ENCODE measurements at regions not wholly inside any gene's neighbourhood (a gene's known extent, or its start where the extent isn't known, plus 50 kb on each side); places are given as distances from the start of the nearest gene placed in this dataset.
"Not testable (repeated sequence)": the region's sequence is repeated elsewhere in the genome, so short reads cannot be mapped to it uniquely, and the experiment has no call there.

DNA sequence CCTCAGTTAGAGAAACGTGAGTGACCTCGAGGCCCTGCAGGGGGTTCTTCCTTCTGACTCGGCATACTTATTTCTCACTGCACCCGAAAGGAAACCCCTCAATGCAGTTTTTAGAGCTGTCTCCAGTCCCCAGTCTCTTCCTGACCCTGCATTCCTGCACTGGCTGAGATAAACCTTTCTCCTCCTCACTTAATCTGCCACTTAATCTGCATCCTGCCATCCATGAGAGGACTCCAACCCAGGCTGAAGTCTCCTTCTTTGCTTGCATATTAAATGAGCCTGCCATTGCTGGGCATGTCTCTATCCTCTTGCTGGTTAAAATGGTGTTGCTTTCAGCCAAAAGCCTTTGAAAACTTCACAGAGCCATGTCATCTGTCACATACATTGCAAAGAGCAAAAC is 125.6 kb upstream of the GATA6 start:
- no peak for DNase-seq (ENCODE audit: low read depth)

DNA sequence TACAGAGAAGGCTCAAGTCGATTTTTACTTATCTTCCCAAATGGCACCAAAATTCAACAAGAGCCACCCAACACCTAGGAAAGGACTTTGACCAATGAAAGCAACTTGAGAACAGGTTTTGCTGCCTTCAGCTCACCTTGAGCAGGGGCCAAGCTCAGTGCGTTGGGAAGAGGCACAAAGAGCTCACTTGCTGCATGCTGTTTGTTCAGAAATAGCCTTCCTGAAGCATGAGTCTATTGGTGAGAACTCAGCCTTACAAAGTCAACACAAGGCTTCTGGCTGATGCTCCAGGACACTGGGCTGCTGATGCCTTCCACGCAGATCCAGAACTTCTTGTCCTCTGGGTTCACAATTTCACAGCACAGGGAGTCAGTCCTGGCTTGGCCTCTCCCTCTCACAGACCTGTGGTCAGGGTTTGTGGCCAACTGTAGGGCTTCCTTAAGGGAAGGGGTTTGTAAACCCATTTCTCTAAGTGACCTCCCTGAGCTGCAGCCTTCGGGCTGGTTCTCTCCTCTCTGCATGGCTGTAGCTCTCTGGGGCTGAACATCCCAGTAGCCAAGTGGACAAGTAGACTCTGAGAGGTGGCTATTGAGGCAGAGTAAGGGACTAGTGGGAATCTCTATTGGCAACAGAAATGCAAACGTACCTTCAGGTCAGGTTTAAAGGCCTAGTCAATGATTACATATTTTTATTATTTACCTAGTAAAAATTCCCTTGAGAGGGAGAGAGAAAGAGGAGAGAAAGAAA is 124.7 kb upstream of the GATA6 start:
- DNase-seq (ENCODE audit: low read depth) = no peak

DNA sequence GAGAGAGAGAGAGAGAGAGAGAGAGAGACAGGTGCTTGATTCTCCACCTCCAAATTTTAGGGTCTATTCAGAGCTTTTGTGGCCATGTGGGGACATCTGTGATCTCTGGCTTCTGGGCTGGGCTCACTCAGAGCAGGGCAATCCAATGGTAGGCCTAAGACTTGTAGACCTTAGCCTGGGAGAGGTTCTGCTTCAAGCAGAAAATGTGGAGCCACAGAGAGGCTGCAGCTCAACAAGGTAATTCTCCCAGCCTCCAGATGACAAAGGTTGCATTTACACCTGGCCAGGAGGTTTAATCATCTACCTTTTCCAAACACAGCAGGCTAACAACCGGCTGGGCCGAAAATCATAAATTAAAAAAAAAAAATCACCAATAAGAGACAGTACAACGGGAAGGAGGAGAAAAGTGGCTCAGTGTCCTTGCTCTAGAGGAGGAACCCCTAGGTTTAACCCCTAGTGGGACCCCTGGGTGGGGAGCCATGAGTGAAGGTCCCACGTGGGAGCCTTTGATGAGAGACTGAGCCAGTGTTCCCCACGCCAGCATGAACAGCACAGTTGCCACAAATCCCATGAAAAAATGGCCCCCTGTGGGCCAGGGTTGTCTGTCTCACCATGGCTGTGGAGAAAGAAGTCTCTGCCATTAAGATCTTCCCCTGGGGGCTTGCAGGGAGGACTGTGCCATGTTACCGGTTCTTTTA is 124.0 kb upstream of the GATA6 start:
- no peak for DNase-seq (ENCODE audit: low read depth)

DNA sequence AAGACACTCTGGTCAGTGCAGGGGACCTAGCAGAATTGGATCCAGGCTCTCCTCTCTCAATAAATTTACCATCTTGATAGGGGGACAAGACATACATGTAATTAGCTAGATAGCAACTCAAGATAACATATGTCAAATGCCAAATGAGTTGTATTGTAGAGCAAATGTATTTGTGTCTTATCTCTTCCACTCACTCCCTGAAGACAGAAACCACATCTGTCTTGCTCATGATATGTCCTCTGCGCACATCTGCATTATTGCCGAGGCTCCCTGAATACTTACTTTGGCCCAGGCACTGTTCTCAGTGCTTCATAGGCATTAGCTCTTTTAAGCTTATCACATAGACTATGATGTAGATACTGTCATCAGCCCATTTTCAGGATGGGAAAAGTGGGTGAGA is 122.9 kb upstream of the GATA6 start:
- no peak for DNase-seq (ENCODE audit: low read depth)

DNA sequence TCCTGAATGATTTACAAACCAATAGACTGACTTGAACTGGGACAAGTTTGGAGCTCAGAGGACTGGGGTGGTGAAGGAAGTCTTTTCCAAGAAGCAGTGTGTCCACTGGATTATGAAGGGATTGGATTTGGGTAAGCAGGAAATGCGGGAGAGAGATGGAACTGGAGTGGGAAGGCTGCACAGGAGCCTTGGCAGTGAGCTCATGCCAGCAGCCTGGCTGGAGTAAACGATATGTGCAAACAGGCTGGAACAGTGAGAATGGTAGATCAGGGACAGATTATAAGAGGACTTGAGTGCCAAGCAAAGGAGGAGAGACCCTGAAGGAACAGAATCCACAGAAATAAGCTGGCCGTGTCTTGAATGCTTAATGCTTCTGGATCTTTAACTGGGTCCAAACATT is 121.9 kb upstream of the GATA6 start:
- no peak for DNase-seq (ENCODE audit: low read depth)

DNA sequence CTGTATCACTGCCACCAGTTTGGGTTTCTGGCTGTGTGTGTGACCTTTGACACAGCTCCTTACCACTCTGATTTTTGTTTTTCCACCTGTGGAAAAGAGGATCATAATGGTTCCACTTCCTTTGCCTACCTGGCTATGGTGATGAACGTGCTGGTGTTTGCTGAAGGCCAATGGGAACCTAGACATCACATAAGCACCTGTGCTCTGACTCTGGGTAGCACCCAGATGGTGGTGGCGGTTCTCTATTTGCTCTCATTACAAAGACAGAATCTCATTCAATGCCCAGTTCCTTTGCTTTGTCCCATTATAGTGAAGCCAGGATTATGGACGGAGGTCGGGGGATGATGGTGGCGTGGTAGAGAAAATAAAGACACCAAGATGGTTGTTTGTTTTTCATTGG is 121.2 kb upstream of the GATA6 start:
- DNase-seq (ENCODE audit: low read depth) = no peak

DNA sequence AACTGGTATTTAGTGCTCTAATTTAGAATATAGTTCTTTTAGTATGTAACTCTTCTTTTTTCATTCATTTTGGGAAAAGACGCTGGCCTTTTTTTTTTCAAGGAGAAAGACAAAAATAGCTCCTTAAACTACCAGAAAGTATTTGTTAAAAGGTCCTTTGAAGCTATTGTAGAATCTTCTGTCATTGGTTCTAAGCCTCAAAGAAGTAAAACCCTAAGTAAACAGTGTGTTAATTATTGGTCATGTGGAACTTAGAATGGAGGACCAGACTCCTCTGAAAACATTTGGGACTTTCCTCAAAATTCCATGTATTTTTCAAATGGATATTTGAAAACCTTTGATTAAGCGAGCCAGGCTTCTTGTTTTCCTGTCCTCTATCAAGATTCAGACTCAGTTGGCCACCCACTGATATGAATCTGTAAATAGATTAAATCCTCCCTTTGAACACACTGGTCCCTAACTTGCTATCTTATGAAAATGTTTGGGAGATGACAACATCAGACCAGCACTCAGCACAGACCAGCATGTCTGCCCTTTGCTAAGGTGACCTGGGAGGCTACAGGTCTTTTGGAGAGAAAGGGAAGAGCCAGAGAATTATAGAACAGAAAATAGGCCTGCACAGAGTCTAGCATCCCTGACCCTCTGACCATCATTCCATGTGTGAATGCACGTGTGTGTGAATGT is 120.3 kb upstream of the GATA6 start:
- no peak for DNase-seq (ENCODE audit: low read depth)

DNA sequence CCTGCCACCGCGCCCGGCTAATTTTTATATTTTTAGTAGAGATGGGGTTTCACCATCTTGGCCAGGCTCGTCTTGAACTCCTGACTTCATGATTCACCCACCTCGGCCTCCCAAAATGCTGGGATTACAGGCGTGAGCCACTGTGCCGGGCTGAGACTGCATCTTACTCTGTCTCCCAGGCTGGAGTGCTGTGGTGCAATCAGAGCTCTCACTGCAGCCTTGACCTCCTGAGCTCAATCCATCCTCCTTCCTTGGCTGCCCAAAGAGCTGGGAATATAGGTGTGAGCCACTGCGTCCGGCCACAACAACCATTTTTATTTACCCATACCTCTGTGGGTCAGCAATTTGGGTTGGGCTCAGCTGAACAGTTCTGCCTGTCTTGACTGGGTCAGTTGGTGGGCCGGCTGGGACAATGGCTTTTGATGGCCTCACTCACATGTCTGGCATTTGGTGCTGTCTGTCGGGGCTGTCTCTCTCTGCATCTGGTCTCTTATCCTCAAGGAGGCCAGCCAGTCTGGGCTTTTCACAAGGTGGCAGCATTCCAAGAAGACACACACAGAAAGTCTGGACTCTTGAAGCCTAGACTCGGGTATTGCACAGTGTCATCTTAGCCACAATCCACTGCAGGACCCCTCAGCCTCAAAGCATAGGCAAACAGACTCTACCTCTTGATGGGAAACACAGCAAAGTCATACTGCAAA is 116.8 kb upstream of the GATA6 start:
- DNase-seq (ENCODE audit: low read depth) = no peak

DNA sequence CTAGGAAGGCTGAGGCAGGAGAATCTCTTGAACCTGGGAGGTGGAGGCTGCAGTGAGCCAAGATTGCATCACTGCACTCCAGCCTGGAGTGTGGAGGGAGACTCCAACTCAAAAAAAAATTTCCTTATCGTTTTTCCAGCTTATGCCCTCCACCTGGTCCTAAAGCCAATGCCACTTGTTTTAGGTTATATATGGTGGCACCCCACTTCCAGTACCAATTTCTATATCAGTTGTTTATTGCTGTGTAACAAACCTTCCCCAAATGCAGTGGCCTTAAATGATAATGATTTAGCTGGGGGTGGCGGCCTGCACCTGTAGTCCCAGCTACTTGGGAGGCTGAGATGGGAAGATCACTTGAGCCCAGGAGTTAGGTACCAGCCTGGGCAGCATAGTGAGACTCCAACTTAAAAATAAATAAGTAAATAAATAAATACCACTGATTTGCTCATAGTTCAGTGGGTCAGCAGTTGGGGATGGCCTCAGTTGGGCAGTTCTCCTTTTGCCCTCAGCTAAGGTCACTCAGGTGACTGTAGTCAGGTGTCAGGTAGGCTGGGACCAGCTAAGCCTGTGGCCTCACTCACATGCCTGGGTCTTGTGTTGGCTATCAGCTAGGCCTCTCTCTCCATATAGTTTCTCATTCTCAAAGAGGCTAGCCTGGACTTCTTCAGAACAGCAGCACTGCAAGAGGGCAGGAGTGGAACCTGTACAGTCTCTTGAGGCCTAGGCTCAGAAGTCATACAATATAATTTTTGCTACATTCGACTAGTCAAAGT is 113.7 kb upstream of the GATA6 start:
- no peak for DNase-seq (ENCODE audit: low read depth)

DNA sequence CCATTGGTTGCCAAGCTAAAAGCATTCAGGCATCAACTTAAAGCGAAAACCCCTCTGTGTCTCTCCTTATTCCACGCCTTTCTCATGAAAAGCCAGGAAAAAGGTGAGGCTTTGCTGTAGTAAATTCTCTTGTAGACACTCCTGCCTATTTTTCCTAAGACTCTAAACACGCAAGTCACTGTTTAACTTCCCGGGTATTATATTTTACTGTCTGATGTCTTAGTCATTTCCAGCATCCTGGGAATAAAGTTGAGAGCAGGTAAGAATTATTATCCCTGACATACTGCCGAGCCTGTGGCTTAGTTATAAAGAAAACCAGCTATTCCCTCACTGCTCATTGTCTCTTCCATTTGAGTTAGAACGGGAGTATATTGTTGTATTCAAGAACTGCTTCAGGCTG is 112.4 kb upstream of the GATA6 start:
- DNase-seq (ENCODE audit: low read depth) = no peak

DNA sequence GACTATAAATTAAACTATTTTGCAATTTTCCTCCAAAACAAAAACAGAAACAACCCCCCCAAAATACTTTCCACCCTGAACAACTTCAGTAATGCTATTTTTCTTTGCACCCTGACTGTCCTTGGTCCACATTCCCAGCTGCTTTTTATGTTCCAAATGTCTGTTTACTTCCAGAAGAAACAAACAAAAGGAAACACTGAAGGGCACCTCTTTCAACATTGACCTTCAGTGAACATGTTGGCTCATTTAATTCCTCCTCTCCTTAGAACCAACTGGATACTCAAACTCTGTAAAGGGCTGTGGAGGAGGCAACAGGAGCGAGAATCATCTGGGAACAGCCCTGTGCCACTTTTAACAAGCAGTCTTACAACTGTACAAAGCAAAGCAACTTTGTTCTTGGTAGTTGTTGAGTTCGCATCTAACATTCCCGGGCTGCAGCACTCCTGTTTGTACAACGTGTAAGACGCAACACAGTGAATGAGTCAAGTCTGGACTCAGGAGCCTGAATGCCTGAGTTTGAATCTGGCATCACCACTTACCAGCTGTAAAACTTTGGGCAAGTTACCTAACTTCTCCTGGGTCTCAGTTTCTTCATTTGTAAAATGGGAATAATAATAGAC is 111.4 kb upstream of the GATA6 start:
- no peak for DNase-seq (ENCODE audit: low read depth)

DNA sequence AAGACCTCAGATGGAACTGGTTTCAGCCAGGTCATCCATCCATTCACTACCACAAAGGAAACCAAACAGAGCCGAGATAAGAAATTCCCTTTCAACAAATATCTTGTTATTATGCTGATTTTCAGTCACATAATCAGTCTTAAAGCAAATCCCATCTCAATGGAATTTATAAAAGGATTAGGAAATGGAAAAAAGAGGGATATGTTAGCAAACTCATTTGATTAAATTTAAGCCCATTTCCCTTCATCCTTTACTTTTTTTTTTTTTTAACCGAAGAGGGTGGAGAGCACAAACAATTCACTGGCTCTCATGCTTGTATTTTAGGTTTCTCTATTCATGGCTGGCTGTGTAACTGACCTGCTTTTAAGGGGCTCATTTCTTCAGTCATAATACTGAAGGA is 109.0 kb upstream of the GATA6 start:
- no peak for DNase-seq (ENCODE audit: low read depth)

DNA sequence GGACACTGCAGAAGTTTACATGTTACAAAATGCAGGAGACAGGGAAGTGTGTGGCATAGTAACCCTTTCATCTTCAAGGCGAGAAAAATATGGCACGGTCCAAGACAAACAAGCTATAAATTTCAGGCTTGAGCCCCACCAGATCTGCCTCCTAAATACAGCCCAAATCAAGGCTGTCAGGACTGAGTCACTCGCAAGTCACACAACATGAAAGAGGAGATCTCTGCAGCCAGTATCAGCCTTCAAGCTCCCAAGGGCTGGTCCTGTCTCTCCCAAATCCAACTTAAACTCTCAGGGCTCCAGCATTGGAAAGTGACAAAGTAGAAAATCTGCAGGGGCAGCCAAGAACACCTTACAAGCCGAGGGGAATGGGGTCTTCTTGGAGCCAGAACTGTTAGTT is 106.3 kb upstream of the GATA6 start:
- no peak for DNase-seq (ENCODE audit: low read depth)

DNA sequence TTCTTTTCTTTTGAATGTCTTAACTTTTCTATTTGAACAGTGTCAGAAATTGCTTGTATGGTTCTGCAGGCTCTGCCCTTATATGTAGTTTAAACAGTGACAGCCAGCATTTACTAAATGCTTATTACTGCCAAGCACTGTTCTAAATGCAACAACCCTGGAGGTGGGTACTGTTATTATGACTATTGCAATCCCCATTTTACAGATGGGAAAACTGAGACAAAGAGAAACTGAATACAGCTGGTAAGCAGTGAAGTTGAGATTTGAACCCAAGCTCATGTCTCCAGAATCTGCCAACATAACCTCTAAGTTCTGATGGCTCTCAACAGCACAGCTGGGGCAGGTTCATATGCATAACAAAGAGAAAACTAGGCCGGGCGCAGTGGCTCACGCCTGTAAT is 105.7 kb upstream of the GATA6 start:
- DNase-seq (ENCODE audit: low read depth) = no peak

DNA sequence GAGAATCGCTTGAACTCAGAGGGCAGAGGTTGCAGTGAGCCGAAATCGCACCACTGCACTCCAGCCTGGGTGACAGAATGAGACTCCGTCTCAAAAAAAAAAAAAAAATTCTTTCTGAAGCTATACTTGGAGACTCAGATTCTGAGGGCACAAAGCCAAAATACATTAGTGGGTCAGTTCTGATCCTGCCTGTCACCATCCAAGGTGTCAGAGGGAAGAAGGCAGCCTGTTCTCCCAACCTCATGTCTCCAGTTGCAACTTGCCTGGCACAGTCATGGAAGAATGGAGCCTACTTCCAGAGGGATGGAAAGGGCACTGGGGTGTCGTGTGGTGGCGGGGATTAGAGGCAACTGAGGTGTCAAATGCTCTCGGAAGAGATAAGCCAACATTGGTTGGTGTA is 104.8 kb upstream of the GATA6 start:
- DNase-seq (ENCODE audit: low read depth) = no peak

DNA sequence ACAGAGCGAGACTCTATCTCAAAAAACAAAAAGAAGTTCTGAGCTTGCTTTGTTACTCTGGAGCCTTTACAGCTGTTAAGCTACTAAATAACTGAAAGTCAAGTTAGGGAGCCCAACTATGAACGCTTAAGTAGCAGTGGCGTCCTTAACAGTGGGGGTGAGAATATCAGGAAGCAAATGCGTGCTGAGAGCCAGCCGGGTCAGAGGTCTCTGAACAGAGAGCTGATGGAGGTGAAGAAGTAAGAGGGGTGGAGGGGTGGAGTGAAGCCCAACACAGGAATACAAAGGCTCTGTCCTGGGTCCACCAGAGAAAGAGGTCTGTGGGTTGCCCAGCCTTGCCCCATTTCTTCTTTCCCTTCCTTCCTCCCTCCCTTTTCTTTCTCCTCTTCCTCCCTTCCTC is 104.1 kb upstream of the GATA6 start:
- no peak for DNase-seq (ENCODE audit: low read depth)

DNA sequence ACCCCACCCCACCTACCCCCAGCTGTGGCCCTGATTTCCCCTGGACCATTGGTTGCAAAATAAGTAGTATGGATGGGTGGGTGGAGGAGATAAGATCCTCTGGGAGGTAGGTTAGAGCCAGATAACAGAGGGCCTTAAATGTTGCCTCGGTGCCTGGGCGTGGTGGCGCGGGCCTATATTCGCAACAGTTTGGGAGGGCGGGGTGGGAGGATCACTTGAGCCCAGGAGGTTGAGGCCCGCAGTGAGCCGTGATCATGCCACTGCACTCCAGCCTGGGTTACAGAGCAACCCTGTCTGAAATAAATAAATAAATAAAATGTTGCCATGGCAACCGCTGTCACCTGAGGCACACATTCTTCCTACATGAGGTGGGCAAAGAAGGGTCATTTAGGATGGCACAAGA is 103.3 kb upstream of the GATA6 start:
- no peak for DNase-seq (ENCODE audit: low read depth)

DNA sequence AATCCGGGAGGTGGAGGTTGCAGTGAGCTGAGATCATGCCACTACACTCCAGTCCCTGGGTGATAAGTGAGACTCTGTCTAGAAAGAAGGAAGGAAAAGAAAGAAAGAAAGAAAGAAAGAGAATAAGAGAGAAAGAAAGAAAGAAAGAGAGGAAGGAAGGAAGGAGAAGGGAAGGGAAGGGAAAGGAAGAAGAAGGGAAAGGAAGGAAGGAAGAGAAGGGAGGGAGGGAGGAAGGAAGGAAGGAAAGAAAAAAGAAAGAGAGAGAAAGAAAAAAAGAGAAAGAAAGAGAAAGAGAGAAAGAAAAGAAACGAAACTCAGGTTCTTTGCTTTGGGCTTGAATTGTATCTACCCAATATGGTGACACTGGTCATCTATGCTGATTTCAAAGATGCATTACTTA is 102.3 kb upstream of the GATA6 start:
- DNase-seq (ENCODE audit: low read depth) = no peak

DNA sequence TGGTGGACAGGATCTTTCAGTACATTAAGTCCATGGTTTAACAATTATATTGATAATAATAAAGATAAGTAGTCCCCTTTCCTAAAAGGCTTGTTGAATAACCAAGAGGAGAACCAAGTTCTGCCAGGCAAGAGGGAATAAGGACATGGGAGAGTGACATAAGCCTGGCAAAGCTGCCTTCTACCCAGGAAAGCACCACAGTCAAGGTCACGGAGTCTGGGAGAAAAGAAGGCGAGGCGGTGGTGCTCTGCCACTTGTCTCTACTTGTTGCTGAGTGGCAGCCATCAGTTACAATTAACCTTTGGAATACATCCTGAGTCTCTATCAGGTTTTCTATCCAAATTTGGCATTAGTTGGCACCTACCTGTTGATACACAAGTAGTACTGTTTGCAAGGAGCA is 101.7 kb upstream of the GATA6 start:
- DNase-seq (ENCODE audit: low read depth) = no peak

DNA sequence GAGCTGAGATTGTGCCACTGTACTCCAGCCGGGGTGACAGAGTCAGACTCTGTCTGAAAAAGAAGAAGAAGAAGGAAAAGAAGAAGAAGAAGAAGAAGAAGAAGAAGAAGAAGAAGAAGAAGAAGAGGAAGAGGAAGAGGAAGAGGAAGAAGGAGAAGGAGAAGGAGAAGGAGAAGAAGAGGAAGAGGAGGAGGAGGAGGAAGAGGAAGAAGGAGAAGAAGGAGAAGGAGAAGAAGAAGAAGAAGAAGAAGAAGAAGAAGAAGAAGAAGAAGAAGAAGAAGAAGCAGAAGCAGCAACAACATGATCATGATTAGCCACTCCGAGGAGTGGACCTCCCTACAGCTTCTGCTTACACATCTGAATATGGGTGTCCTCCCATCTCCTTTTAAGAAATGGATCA is 100.6 kb upstream of the GATA6 start:
- DNase-seq (ENCODE audit: low read depth) = not testable (repeated sequence)

DNA sequence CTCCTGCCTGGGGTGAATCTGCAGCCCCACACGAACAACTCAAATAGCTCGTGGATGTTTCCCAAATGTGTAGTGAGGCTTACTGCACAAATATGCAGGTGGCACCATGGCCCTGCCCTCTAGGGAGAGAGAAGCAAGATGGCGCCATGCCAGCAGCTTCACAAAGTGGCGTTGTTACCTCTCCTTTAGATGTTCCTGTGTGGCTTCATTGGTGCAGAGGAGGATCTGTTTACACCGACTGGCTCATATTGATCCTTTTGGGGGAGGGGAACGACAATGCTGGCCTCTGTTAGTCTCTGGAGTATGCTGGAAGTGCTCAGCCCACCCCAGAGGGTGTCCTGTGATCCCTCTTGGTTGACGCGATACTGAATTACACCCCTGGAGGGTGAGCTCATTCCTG is 99.5 kb upstream of the GATA6 start:
- no peak for DNase-seq (ENCODE audit: low read depth)

DNA sequence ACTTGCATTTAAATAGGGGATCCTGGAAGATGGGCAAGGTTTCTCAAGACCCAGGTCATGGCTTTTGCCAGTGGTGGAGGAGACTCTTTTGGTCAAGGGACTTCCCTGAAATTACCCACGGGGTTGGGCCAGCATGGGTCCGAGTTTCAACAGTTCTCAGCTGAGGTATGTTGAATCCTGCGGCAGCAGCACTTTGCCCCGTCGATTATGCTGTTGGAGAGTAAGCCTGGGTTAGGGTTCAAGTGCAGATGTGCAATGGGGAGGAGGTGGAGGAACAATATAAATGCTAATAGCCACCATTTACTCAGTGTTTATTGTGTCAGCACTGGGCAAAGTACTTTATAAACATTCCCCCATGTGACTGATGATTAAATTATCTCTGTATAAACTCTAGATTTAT is 96.0 kb upstream of the GATA6 start:
- no peak for DNase-seq (ENCODE audit: low read depth)

Data from stimulated activated CD8-positive, alpha-beta memory T cell treated with anti-CD3 and anti-CD28 coated beads, Interleukin-12 subunit alpha, Interleukin-12 subunit beta, amount 100 ng/mL, for 4 hours (primary cell).